Kidney capillary endothelial cell (primary cell): ENCODE measurements at regions not wholly inside any gene's neighbourhood (a gene's known extent, or its start where the extent isn't known, plus 50 kb on each side); places are given as distances from the start of the nearest gene placed in this dataset.
A peak's percentile ranks its signal among the peaks of the same experiment; 100 is the strongest.

Experiments
- DNase-seq: peaks from one replicate; pipeline ENCODE4 v3.0.0-alpha.2; 2018; ENCODE audit warnings: low spot score

- DNase-seq: no peak
Measured at GRCh38 chr22:27148055-27148454, 490.7 kb downstream of the MIAT start.

GRCh38 chr22:27148886-27149470, 491.6 kb downstream of the MIAT start:
- no peak for DNase-seq

GRCh38 chr22:27149921-27150543, 492.6 kb downstream of the MIAT start:
- DNase-seq: peak; percentile 46

- DNase-seq: no peak
Measured at GRCh38 chr22:27150544-27150941, 493.2 kb downstream of the MIAT start.

GRCh38 chr22:27151407-27151806, 494.0 kb downstream of the MIAT start:
- no peak for DNase-seq

GRCh38 chr22:27152033-27152432, 494.6 kb downstream of the MIAT start:
- DNase-seq: peak; percentile 77

GRCh38 chr22:27152883-27153282, 495.5 kb downstream of the MIAT start:
- DNase-seq: no peak

- DNase-seq: no peak
Measured at GRCh38 chr22:27153386-27153785, 496.0 kb downstream of the MIAT start.

- no peak for DNase-seq
Measured at GRCh38 chr22:27154717-27155116, 497.3 kb downstream of the MIAT start.

GRCh38 chr22:27156821-27157489, 499.6 kb downstream of the MIAT start:
- DNase-seq: no peak

- DNase-seq: no peak
Measured at GRCh38 chr22:27157666-27158370, 500.4 kb downstream of the MIAT start.

- no peak for DNase-seq
Measured at GRCh38 chr22:27159016-27159415, 501.6 kb downstream of the MIAT start.

- DNase-seq: no peak
Measured at GRCh38 chr22:27159716-27160295, 502.4 kb downstream of the MIAT start.

GRCh38 chr22:27163162-27164137, 506.1 kb downstream of the MIAT start:
- DNase-seq: no peak

- no peak for DNase-seq
Measured at GRCh38 chr22:27164781-27165503, 507.6 kb downstream of the MIAT start.

- no peak for DNase-seq
Measured at GRCh38 chr22:27168681-27169080, 511.3 kb downstream of the MIAT start.

GRCh38 chr22:27170491-27170890, 513.1 kb downstream of the MIAT start:
- peak; percentile 58 for DNase-seq

- DNase-seq: no peak
Measured at GRCh38 chr22:27171212-27171611, 513.8 kb downstream of the MIAT start.

- peak; percentile 78 for DNase-seq
Measured at GRCh38 chr22:27173530-27173929, 516.1 kb downstream of the MIAT start.

- DNase-seq: no peak
Measured at GRCh38 chr22:27175021-27175838, 517.8 kb downstream of the MIAT start.
